IMR-90 (cell line): ENCODE measurements at regions not wholly inside any gene's neighbourhood (a gene's known extent, or its start where the extent isn't known, plus 50 kb on each side); places are given as distances from the start of the nearest gene placed in this dataset.

Source experiments
- ATAC-seq: fragments of 200-7000 bp; cut with Tn5 transposase; 2 replicates; pipeline ENCODE4 v1.9.1; 2020; ENCODE audit warnings: low read depth, mild to moderate bottlenecking, moderate library complexity
- BruUV-seq: library from RNA; stranded (reverse); fragments of 400-500 nt; replicated peaks from 2 replicates; lab custom pipeline; 2021; lab: Mats Ljungman, UMichigan
- CTCF ChIA-PET: fragments of 300-600 bp; formaldehyde crosslinking; extraction: SDS; loops from one replicate; lab custom pipeline; 2021; ENCODE audit warnings: antibody characterized with exemption; lab: Yijun Ruan, JAX
- POLR2A ChIA-PET: fragments of 300-600 bp; sonication (Branson Sonifier 250); formaldehyde crosslinking; loops from one replicate; lab custom pipeline; 2022; ENCODE audit warnings: antibody characterized with exemption; ENCODE audit not compliant: unreplicated experiment; lab: Charles Lee
- DNase-seq: peaks from one replicate; pipeline ENCODE4 v3.0.0; 2013
- H2AFZ ChIP-seq: replicated peaks from 2 replicates; pipeline ENCODE3; 2013; ENCODE audit warnings: low read length, mild to moderate bottlenecking; ENCODE audit not compliant: poor library complexity
- H2AK5ac ChIP-seq: 2 replicates; pipeline ENCODE4 v1.6.1; 2013; ENCODE audit warnings: low read depth, low read length, inconsistent platforms
- H2AK9ac ChIP-seq: replicated peaks from 2 replicates; pipeline ENCODE3; 2013; ENCODE audit warnings: mild to moderate bottlenecking, low read depth, low read length, moderate library complexity; ENCODE audit not compliant: poor library complexity
- H2BK120ac ChIP-seq: 2 replicates; pipeline ENCODE4 v1.6.1; 2013; ENCODE audit warnings: low read depth, low read length, inconsistent platforms
- H2BK15ac ChIP-seq: 3 replicates; pipeline ENCODE4 v1.6.1; 2013; ENCODE audit warnings: low read depth, low read length, inconsistent platforms
- H2BK20ac ChIP-seq: 2 replicates; pipeline ENCODE4 v1.6.1; 2013; ENCODE audit warnings: low read depth, mild to moderate bottlenecking, inconsistent platforms, low read length, moderate library complexity
- H2BK5ac ChIP-seq: 2 replicates; pipeline ENCODE4 v1.6.1; 2013; ENCODE audit warnings: mild to moderate bottlenecking, low read depth, low read length, inconsistent platforms; ENCODE audit not compliant: poor library complexity, severe bottlenecking
- H3K14ac ChIP-seq: replicated peaks from 2 replicates; pipeline ENCODE4 v1.6.1; 2013; ENCODE audit warnings: low read depth, low read length, inconsistent platforms
- H3K18ac ChIP-seq: 2 replicates; pipeline ENCODE4 v1.6.1; 2013; ENCODE audit warnings: low read depth, low read length, control low read depth
- H3K23ac ChIP-seq: 2 replicates; pipeline ENCODE4 v1.6.1; 2013; ENCODE audit warnings: low read depth, low read length, inconsistent platforms
- H3K27ac ChIP-seq: 2 replicates; pipeline ENCODE4 v1.5.1; 2013; ENCODE audit warnings: mild to moderate bottlenecking, control low read depth, low read length; ENCODE audit not compliant: insufficient read depth
- H3K27me3 ChIP-seq: 2 replicates; pipeline ENCODE4 v1.6.1; 2013; ENCODE audit warnings: low read length; ENCODE audit not compliant: control insufficient read depth, insufficient read depth
- H3K36me3 ChIP-seq: 2 replicates; pipeline ENCODE4 v1.6.1; 2013; ENCODE audit warnings: low read length, mixed read lengths; ENCODE audit not compliant: control insufficient read depth, insufficient read depth
- H3K4ac ChIP-seq: 2 replicates; pipeline ENCODE4 v1.6.1; 2013; ENCODE audit warnings: low read depth, low read length, inconsistent platforms
- H3K4me1 ChIP-seq: 2 replicates; pipeline ENCODE4 v1.6.1; 2013; ENCODE audit warnings: low read length, mixed read lengths; ENCODE audit not compliant: control insufficient read depth, insufficient read depth
- H3K4me2 ChIP-seq: 2 replicates; pipeline ENCODE4 v1.6.1; 2013; ENCODE audit warnings: low read depth, mild to moderate bottlenecking, control low read depth, low read length, moderate library complexity
- H3K4me3 ChIP-seq: 2 replicates; pipeline ENCODE4 v1.5.1; 2013; ENCODE audit warnings: low read depth, mild to moderate bottlenecking, control low read depth, low read length, moderate library complexity; ENCODE audit not compliant: insufficient read depth
- H3K56ac ChIP-seq: 2 replicates; pipeline ENCODE4 v1.6.1; 2013; ENCODE audit warnings: low read length, inconsistent platforms; ENCODE audit not compliant: insufficient read depth; ENCODE audit errors: extremely low read depth
- H3K79me1 ChIP-seq, 2 experiments: 2 replicates each; pipeline ENCODE4 v1.6.1; 2013; ENCODE audit warnings: low read length in 2 of 2, inconsistent platforms in 1 of 2, low read depth in 1 of 2
- H3K9ac ChIP-seq: 2 replicates; pipeline ENCODE4 v1.6.1; 2013; ENCODE audit warnings: low read depth, low read length, control low read depth
- H3K9me1 ChIP-seq: 2 replicates; pipeline ENCODE4 v1.6.1; 2013; ENCODE audit warnings: low read length, inconsistent platforms; ENCODE audit not compliant: insufficient read depth
- H3K9me3 ChIP-seq: 2 replicates; pipeline ENCODE4 v1.6.1; 2013; ENCODE audit warnings: low read length; ENCODE audit not compliant: control insufficient read depth, insufficient read depth
- H4K20me1 ChIP-seq: 2 replicates; pipeline ENCODE4 v1.6.1; 2013; ENCODE audit warnings: low read length, inconsistent platforms; ENCODE audit not compliant: insufficient read depth
- H4K5ac ChIP-seq: 2 replicates; pipeline ENCODE4 v1.6.1; 2013; ENCODE audit warnings: mild to moderate bottlenecking, low read depth, low read length, control low read depth
- H4K8ac ChIP-seq, 2 experiments: 2 replicates each; pipeline ENCODE4 v1.6.1; 2013; ENCODE audit warnings: low read depth in 2 of 2, low read length in 2 of 2, control low read depth in 1 of 2, inconsistent platforms in 1 of 2
- H4K91ac ChIP-seq: 2 replicates; pipeline ENCODE4 v1.6.1; 2013; ENCODE audit warnings: low read depth, low read length, inconsistent platforms; ENCODE audit not compliant: insufficient read depth
- BHLHE40 ChIP-seq: fragments of 150-350 bp; IDR thresholded peaks from 2 replicates; pipeline ENCODE4 v1.6.1; 2016; ENCODE audit warnings: mild to moderate bottlenecking, low read depth, low read length
- CEBPB ChIP-seq: IDR thresholded peaks from 2 replicates; pipeline ENCODE4 v1.6.1; 2012; ENCODE audit warnings: low read depth, low read length, improper control_type of control experiment
- CHD1 ChIP-seq: IDR thresholded peaks from 2 replicates; pipeline ENCODE4 v1.6.1; 2012; ENCODE audit warnings: low read depth, low read length, improper control_type of control experiment
- CTCF ChIP-seq: conservative IDR thresholded peaks from 2 replicates; pipeline ENCODE4 v1.5.1; 2012; ENCODE audit warnings: mild to moderate bottlenecking, low read depth, low read length, improper control_type of control experiment
- FOS ChIP-seq: fragments of 150-350 bp; IDR thresholded peaks from 2 replicates; pipeline ENCODE4 v1.6.1; 2016; ENCODE audit warnings: low read depth, low read length
- MAFK ChIP-seq: IDR thresholded peaks from 2 replicates; pipeline ENCODE4 v1.6.1; 2012; ENCODE audit warnings: low read depth, low read length, improper control_type of control experiment
- MAZ ChIP-seq: IDR thresholded peaks from 2 replicates; pipeline ENCODE4 v1.6.1; 2012; ENCODE audit warnings: low read depth, mild to moderate bottlenecking, low read length, improper control_type of control experiment, moderate library complexity, borderline replicate concordance
- MXI1 ChIP-seq: IDR thresholded peaks from 2 replicates; pipeline ENCODE4 v1.6.1; 2012; ENCODE audit warnings: low read depth, mild to moderate bottlenecking, low read length, moderate library complexity, borderline replicate concordance
- NFE2L2 ChIP-seq: fragments of 150-350 bp; IDR thresholded peaks from 2 replicates; pipeline ENCODE4 v1.6.1; 2016; ENCODE audit warnings: low read depth, mild to moderate bottlenecking, low read length
- POLR2A ChIP-seq: IDR thresholded peaks from 2 replicates; pipeline ENCODE4 v1.6.1; 2012; ENCODE audit warnings: mild to moderate bottlenecking, low read depth, low read length
- RAD21 ChIP-seq: IDR thresholded peaks from 2 replicates; pipeline ENCODE4 v1.6.1; 2012; ENCODE audit warnings: low read length, improper control_type of control experiment
- RCOR1 ChIP-seq: IDR thresholded peaks from 2 replicates; pipeline ENCODE4 v1.6.1; 2012; ENCODE audit warnings: mild to moderate bottlenecking, low read length, improper control_type of control experiment; ENCODE audit not compliant: insufficient replicate concordance
- RFX5 ChIP-seq: IDR thresholded peaks from 2 replicates; pipeline ENCODE4 v1.8.0; 2012; ENCODE audit warnings: low read depth, mild to moderate bottlenecking, low read length, moderate library complexity
- SMC3 ChIP-seq: fragments of 150-350 bp; IDR thresholded peaks from 2 replicates; pipeline ENCODE4 v1.6.1; 2016; ENCODE audit warnings: low read depth, mild to moderate bottlenecking, antibody characterized with exemption, low read length, moderate library complexity
- USF2 ChIP-seq: fragments of 150-350 bp; IDR thresholded peaks from 2 replicates; pipeline ENCODE4 v1.6.1; 2017; ENCODE audit warnings: mild to moderate bottlenecking, antibody characterized with exemption, low read length, low read depth
- WGBS, 2 experiments: methylation state at CpG; one replicate each; pipeline versions ENCODE4 v1.1.5 to v1.1.7; 2013; ENCODE audit warnings: missing lambda C conversion rate in 2 of 2; ENCODE audit not compliant: insufficient read length in 1 of 2; ENCODE audit errors: extremely low coverage in 2 of 2; 5-methylcytosine and 5-hydroxymethylcytosine counted together
- dilution Hi-C: fragments of 300-500 bp; cut with HindIII; formaldehyde crosslinking; loops from one replicate; pipeline ENCODE4 v1.14.3; 2018; ENCODE audit warnings: low sequenced_read_pairs; ENCODE audit not compliant: unreplicated experiment
- in situ Hi-C: fragments of 300-500 bp; cut with MboI; formaldehyde crosslinking; loops from 3 replicates; pipeline ENCODE4 v1.14.3; 2019; ENCODE audit warnings: low sequenced_read_pairs, inconsistent platforms, mixed read lengths
- intact Hi-C: fragments of 100-400 bp; cut with micrococcal nuclease; formaldehyde crosslinking; loops from 2 replicates; pipeline ENCODE4 v1.10.0; 2022
- TF ChIP-seq, protein P1 (sequence below): fragments of 150-350 bp; IDR thresholded peaks from 2 replicates; pipeline ENCODE4 v1.6.1; 2016; ENCODE audit warnings: low read depth, mild to moderate bottlenecking, low read length, moderate library complexity, borderline replicate concordance

GRCh38 chr2:198387677-198388076 lies 583.3 kb downstream of the PLCL1 start:
- POLR2A ChIA-PET = no interaction called here
- CTCF ChIA-PET = interaction anchor here (0.9 kb wide), 1 partner anchor 422 kb away, joined by 3 read pairs; no protein-coding TSS in a partner anchor
- no peak overlapping the region for H3K9ac ChIP-seq
- BruUV-seq = no TSS peak
- TF ChIP-seq CEBPB (no peak), FOS (no peak), MAZ (no peak), BHLHE40 (no peak), CHD1 (no peak), NFE2L2 (no peak), SMC3 (no peak), MXI1 (no peak), USF2 (no peak), POLR2A (no peak), RFX5 (no peak), CTCF (no peak), RAD21 (no peak), MAFK (no peak), RCOR1 (no peak)
- TF ChIP-seq, protein P1, sequence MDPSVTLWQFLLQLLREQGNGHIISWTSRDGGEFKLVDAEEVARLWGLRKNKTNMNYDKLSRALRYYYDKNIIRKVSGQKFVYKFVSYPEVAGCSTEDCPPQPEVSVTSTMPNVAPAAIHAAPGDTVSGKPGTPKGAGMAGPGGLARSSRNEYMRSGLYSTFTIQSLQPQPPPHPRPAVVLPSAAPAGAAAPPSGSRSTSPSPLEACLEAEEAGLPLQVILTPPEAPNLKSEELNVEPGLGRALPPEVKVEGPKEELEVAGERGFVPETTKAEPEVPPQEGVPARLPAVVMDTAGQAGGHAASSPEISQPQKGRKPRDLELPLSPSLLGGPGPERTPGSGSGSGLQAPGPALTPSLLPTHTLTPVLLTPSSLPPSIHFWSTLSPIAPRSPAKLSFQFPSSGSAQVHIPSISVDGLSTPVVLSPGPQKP = no peak
- H2BK120ac ChIP-seq = no peak overlapping the region
- no peak overlapping the region for H4K5ac ChIP-seq
- no peak overlapping the region for H3K56ac ChIP-seq
- no peak overlapping the region for H3K23ac ChIP-seq
- H3K9me1 ChIP-seq = no peaks in the 10 kb centered on the region
- intact Hi-C loops (no loop called here), dilution Hi-C loops (no loop called here), in situ Hi-C loops (loop anchor here (25.0 kb wide), 1 partner anchor 1100 kb away; no protein-coding TSS in a partner anchor)
- H3K18ac ChIP-seq = no peak overlapping the region
- H4K8ac ChIP-seq = no peak overlapping the region
- no peak for DNase-seq
- ATAC-seq = no peak
- no peaks in the 10 kb centered on the region for H3K36me3 ChIP-seq
- no peak overlapping the region for H2BK5ac ChIP-seq
- H3K27ac ChIP-seq = no peak overlapping the region
- no peak overlapping the region for H2AFZ ChIP-seq
- WGBS, 2 experiments = no CpG with 5 or more reads among the region's 1 CpG
- H3K4ac ChIP-seq = no peak overlapping the region
- H3K9me3 ChIP-seq = no peaks in the 10 kb centered on the region
- no peak overlapping the region for H3K4me2 ChIP-seq
- no peak overlapping the region for H3K4me3 ChIP-seq
- H3K27me3 ChIP-seq = no peaks in the 10 kb centered on the region
- no peaks in the 10 kb centered on the region for H3K79me1 ChIP-seq
- H3K14ac ChIP-seq = no peak overlapping the region
- H2BK20ac ChIP-seq = no peak overlapping the region
- H2AK5ac ChIP-seq = no peak overlapping the region
- no peak overlapping the region for H4K91ac ChIP-seq
- no peak overlapping the region for H2BK15ac ChIP-seq
- no peak overlapping the region for H2AK9ac ChIP-seq
- H3K4me1 ChIP-seq = no peaks in the 10 kb centered on the region
- H4K20me1 ChIP-seq = no peaks in the 10 kb centered on the region
